GM19463 (cell line): ENCODE measurements at regions not wholly inside any gene's neighbourhood (a gene's known extent, or its start where the extent isn't known, plus 50 kb on each side); places are given as distances from the start of the nearest gene placed in this dataset.
"Not testable (repeated sequence)": the region's sequence is repeated elsewhere in the genome, so short reads cannot be mapped to it uniquely, and the experiment has no call there.

Source experiments
- ATAC-seq: cut with Tn5 transposase; IDR thresholded peaks from one replicate; pipeline ENCODE4 v1.9.1; 2021; ENCODE audit warnings: mild to moderate bottlenecking, moderate library complexity; ENCODE audit not compliant: unreplicated experiment

DNA sequence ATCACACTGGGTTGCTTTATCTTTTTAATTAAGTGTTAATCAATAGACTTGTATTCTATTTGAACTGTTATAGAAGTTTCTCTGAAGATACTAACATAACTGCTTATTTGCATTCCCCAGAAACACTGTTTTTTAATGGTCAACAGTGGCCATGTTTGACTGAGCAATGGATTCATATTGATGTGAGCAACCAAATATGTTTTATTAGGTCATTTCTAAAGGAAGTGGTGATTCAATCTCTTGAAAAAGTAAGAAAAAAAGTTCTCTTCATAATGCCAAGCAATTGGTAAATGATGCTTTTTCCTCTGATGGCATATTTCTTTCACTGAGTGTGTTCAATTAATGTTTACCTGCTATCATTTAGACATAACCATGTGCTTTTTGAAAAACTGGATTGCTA, 593.0 kb upstream of the CITED2 start:
- no peak for ATAC-seq

GRCh38 chr6:139965393-139965792, 590.9 kb upstream of the CITED2 start:
- ATAC-seq: no peak

GRCh38 chr6:139964737-139965136, 590.3 kb upstream of the CITED2 start:
- no peak for ATAC-seq

GRCh38 chr6:139962654-139963347, 588.4 kb upstream of the CITED2 start:
- no peak for ATAC-seq

GRCh38 chr6:139961190-139961589, 586.7 kb upstream of the CITED2 start:
- no peak for ATAC-seq

GRCh38 chr6:139960671-139961070, 586.2 kb upstream of the CITED2 start:
- no peak for ATAC-seq

DNA sequence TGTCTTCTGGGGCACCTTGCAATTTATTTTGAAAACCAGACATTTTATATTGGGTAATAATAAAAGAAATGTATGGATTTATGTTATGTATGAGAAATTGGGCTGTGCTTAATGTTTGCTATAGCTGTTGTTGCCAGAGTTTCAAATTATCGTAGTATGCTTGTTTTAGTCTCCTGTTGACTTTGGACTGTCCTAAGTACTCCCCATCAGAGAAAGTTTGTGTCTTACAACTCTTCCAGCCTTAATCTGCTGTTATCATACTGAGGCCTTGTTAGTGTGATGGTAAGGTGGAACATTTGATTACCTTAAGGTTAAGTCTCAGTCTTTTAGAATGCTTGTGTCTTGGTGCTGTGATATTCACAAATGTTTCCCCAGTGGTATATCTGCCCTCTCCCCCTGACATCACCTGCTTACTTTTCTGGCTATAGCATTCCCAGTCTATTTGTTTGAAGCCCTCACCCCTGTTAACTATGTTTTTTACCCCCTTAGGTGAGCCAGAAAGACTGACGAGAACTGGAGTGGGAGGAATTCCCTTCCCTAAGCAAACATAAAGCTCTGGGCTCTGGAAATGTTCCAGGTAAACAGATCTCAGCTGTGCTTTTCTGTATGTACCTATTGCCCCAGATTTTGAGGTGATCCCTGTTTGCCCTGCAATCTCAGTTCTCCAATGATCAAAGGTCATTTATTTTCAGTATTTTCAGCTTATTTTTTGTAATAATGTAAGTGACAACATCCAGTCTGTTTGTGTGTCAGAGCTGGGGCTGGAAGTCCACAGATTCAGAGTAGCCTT, 581.1 kb upstream of the CITED2 start:
- no peak for ATAC-seq

DNA sequence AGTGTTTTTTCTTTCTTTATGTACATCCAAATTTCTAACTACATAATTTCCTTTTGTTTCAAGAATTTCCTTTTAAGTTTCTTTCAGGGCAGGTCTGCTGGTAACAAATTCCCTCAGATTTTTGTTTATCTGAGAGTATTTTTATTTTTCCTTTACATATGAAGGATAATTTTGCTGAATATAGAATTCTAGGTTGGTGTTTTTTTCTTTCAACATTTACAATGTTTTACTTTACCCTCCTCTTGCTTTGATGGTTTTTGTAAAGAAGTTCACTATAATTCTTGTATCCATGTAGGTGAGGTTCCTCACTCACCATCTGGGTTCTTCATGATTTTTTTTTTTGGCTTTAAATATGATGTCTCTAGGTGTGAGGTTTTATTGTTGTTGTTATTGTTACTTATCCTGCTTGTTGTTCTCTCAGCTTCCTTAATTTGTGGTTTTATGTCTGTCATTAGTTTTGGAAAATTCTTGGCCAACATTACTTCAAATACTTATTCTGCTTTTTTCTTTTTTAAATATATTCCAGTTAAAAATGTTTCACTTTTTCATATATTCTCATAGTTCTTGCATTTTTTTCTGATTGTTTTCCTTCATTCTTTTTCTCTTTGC, 580.1 kb upstream of the CITED2 start:
- ATAC-seq: no peak

- ATAC-seq: not testable (repeated sequence)
These were observed 579.3 kb upstream of the CITED2 start for GRCh38 chr6:139953780-139954179.

- ATAC-seq: no peak
These were observed 576.7 kb upstream of the CITED2 start for GRCh38 chr6:139951172-139951571.

GRCh38 chr6:139944976-139945375, 570.5 kb upstream of the CITED2 start:
- no peak for ATAC-seq

DNA sequence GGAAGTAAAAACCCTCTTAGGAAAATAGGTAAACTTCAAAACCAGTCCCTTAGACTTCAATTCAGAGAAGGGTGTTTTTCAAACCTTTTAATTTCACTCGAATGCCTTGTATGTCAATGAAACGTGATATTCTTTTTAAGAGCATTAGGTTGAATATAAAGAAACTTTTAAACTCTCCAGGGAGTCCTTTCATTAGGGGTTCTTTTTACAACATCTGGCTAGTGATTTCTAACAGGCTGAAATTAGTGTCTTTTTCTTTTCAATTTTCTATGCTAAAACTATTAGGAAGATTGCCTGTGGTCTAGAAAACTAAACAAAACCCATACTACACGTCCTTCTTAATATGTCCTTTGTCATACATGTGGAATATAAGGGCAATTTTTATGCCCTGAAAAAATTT, 569.7 kb upstream of the CITED2 start:
- ATAC-seq: no peak

- ATAC-seq: no peak
These were observed 568.9 kb upstream of the CITED2 start for GRCh38 chr6:139943391-139943790.

DNA sequence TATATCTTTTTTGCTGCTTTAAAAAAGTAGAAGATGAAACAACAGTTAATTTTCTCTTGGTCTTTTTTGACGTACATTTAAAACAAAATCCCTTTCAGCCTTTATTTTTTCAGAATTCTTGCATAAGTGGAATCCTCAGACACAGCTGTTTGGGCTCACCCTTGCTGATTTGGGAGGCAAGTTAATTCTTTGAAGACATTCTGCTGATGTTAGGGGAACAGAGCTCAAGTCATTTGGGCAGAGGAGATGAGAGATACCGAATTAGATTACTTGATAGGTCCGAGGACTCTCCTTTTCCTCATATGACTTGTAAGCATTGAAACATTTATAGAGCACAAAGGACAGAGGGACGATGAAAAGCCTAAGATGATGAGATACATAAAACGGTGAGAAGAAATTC, 567.9 kb upstream of the CITED2 start:
- no peak for ATAC-seq

GRCh38 chr6:139941826-139942225, 567.4 kb upstream of the CITED2 start:
- ATAC-seq: no peak

GRCh38 chr6:139940741-139941729, 566.6 kb upstream of the CITED2 start:
- peak; percentile 94 for ATAC-seq

- ATAC-seq: no peak
These were observed 564.9 kb upstream of the CITED2 start for GRCh38 chr6:139939189-139939979.

DNA sequence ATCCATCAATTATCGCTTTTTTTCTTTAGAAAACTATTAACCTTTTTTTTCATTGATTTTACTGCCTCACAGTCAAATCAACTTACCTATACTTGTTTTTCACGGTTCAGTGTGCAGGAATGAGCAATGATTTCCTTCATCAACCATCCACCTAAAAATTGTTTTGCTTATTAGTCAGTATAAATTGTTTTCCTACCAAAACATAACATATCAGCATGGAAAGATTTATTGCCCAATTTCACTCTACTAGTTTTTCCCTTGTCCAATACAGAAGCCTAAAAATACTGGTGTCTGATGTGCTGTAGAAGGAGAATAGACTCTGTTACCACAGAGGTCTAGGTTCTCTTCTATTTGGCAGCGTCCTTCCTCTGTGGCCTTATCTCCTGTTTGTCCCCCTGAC, 558.2 kb upstream of the CITED2 start:
- ATAC-seq: no peak

DNA sequence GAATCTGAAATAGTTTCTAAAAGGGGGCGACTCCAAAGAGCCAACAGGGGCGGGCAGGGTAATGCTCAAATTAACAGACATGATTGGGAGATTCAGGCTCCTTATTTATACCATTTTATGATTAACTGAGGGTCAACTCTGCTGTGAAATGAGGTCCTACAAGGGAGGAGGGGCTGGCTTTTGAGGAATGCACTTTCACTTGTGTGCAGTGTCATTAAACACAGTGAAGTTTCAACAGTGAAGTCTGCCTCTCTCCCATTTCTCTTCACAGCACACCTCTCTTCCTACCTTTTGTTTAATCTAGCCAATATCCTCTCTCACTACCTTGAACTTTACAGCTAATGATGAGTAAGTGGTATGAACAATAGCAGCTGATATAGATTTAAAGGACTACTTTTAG, 557.3 kb upstream of the CITED2 start:
- ATAC-seq: no peak

DNA sequence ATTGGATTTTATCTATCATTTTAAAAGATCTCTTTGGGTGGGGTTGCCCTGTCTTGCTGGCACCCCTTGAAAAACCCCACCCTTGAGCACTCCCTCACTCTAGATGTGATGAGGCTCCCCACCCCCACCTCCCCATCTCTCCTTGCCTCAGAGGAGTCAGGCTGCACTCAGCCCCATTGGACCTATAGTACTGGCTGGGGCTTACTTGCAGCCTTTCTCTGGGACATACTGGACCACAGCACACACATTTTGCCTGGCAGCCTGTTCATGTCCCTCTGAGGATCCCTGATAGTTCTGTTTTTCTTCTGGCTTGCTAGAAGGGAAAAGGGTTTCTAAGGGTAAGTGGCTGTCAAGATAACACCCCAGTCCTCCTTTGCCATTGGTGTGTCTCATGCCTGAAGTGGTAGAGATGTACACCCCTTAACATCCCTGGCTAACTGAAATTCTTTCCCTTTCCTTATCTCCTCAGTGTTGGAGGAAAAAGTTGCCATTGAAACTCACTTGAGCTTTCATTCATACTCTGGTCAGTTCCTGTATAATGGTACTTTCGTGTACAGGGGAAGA, 553.4 kb upstream of the CITED2 start:
- ATAC-seq: no peak
